GM12878 (cell line): ENCODE measurements at regions not wholly inside any gene's neighbourhood (a gene's known extent, or its start where the extent isn't known, plus 50 kb on each side); places are given as distances from the start of the nearest gene placed in this dataset.

Experiments used
- ATAC-seq: fragments of 200-7000 bp; cut with Tn5 transposase; 3 replicates; pipeline ENCODE4 v1.9.1; 2020; ENCODE audit warnings: mild to moderate bottlenecking, moderate library complexity
- BruUV-seq: library from RNA; stranded (reverse); fragments of 400-500 nt; replicated peaks from 2 replicates; lab custom pipeline; 2021; lab: Mats Ljungman, UMichigan
- CTCF ChIA-PET: fragments of 300-600 bp; sonication (Branson Sonifier 250); formaldehyde crosslinking; extraction: SDS; loops from one replicate; lab custom pipeline; 2021; ENCODE audit warnings: inconsistent platforms; lab: Yijun Ruan, JAX
- POLR2A ChIA-PET: fragments of 350-600 bp; formaldehyde crosslinking; extraction: SDS; loops from one replicate; lab custom pipeline; 2021; ENCODE audit warnings: inconsistent platforms; lab: Charles Lee
- RAD21 ChIA-PET: fragments of 300-600 bp; sonication (Branson Sonifier 250); formaldehyde crosslinking; loops from one replicate; lab custom pipeline; 2023; ENCODE audit warnings: antibody characterized with exemption; ENCODE audit not compliant: unreplicated experiment; lab: Charles Lee
- SMC1A ChIA-PET: fragments of 300-600 bp; sonication (Branson Sonifier 250); formaldehyde crosslinking; loops from one replicate; lab custom pipeline; 2023; ENCODE audit not compliant: unreplicated experiment, uncharacterized antibody; lab: Charles Lee
- DNase-seq: peaks from one replicate; pipeline ENCODE4 v3.0.0-alpha.2; 2011; ENCODE audit warnings: low read depth, low spot score
- FAIRE-seq: peaks from 3 replicates; lab custom pipeline; 2011; peaks lifted over from hg19 to GRCh38; lab: Jason Lieb, UNC
- H2AFZ ChIP-seq: 2 replicates; pipeline ENCODE4 v1.6.0; 2011; ENCODE audit warnings: low read depth, low read length, control low read depth; ENCODE audit not compliant: control insufficient read depth
- H3K27ac ChIP-seq: 2 replicates; pipeline ENCODE4 v1.5.1; 2011; ENCODE audit warnings: control low read depth; ENCODE audit not compliant: control insufficient read depth, insufficient read depth
- H3K27me3 ChIP-seq, 2 experiments: replicated peaks in 1 of 2; 2 replicates each; pipeline versions ENCODE4 v1.6.0 to v1.6.1; 2011; ENCODE audit warnings: low read length in 1 of 2; ENCODE audit not compliant: control insufficient read depth in 2 of 2, insufficient read depth in 2 of 2
- H3K36me3 ChIP-seq, 2 experiments: 2 replicates each; pipeline ENCODE4 v1.5.1; 2011; ENCODE audit warnings: low read length in 1 of 2; ENCODE audit not compliant: control insufficient read depth in 2 of 2, insufficient read depth in 2 of 2
- H3K4me1 ChIP-seq: 2 replicates; pipeline ENCODE4 v1.6.1; 2011; ENCODE audit warnings: mild to moderate bottlenecking, low read length, moderate library complexity, mixed read lengths; ENCODE audit not compliant: control insufficient read depth, insufficient read depth
- H3K4me2 ChIP-seq: 2 replicates; pipeline ENCODE4 v1.6.0; 2011; ENCODE audit warnings: control low read depth; ENCODE audit not compliant: control insufficient read depth, insufficient read depth
- H3K4me3 ChIP-seq: fragments of 200-600 bp; sonication (generic); 2 replicates; pipeline ENCODE4 v1.5.1; 2016
- H3K79me2 ChIP-seq: 2 replicates; pipeline ENCODE4 v1.6.0; 2011; ENCODE audit warnings: low read length; ENCODE audit not compliant: control insufficient read depth, insufficient read depth
- H3K9ac ChIP-seq: 2 replicates; pipeline ENCODE4 v1.8.0; 2011; ENCODE audit warnings: low read length, control low read depth, mixed read lengths; ENCODE audit not compliant: control insufficient read depth, insufficient read depth
- H3K9me3 ChIP-seq: replicated peaks from 3 replicates; pipeline ENCODE4 v1.5.1; 2011; ENCODE audit warnings: mild to moderate bottlenecking, low read length; ENCODE audit not compliant: control insufficient read depth, insufficient read depth
- H4K20me1 ChIP-seq: 2 replicates; pipeline ENCODE4 v1.6.0; 2011; ENCODE audit not compliant: control insufficient read depth, insufficient read depth
- ATF7 ChIP-seq: fragments of 450-650 bp; IDR thresholded peaks from 2 replicates; pipeline ENCODE4 v1.6.1; 2016; ENCODE audit warnings: low read depth, mild to moderate bottlenecking
- BHLHE40 ChIP-seq, 2 experiments: fragments of 450-650 bp in 1 of 2; IDR thresholded peaks; 2 replicates each; pipeline ENCODE4 v1.6.1; 2011 to 2017; ENCODE audit warnings: low read depth in 2 of 2, borderline replicate concordance in 1 of 2, improper control_type of control experiment in 1 of 2, low read length in 1 of 2, mild to moderate bottlenecking in 1 of 2
- CTCF ChIP-seq, 3 experiments: IDR thresholded peaks in 2 of 3; conservative IDR thresholded peaks in 1 of 3; 2 replicates each; pipeline ENCODE4 v1.5.1; 2011; ENCODE audit warnings: low read depth in 3 of 3, low read length in 3 of 3, mild to moderate bottlenecking in 3 of 3, control low read depth in 2 of 3, moderate library complexity in 2 of 3, inconsistent platforms in 1 of 3, mixed read lengths in 1 of 3; ENCODE audit not compliant: control insufficient read depth in 2 of 3, insufficient read depth in 1 of 3; ENCODE audit errors: extremely low read depth in 1 of 3
- EED ChIP-seq: sonication (generic); IDR thresholded peaks from 2 replicates; pipeline ENCODE4 v1.6.1; 2016; ENCODE audit warnings: antibody characterized with exemption, low read depth
- LARP7 ChIP-seq: fragments of 450-650 bp; IDR thresholded peaks from 2 replicates; pipeline ENCODE4 v1.6.1; 2017; ENCODE audit warnings: mild to moderate bottlenecking
- SP1 ChIP-seq: IDR thresholded peaks from one replicate; pipeline ENCODE4 v1.6.1; 2011; ENCODE audit warnings: low read depth, low read length
- SUPT20H ChIP-seq: IDR thresholded peaks from 2 replicates; pipeline ENCODE4 v1.6.1; 2011; ENCODE audit warnings: low read depth, mild to moderate bottlenecking, low read length, moderate library complexity, borderline replicate concordance; ENCODE audit not compliant: control insufficient read depth
- TARDBP ChIP-seq: IDR thresholded peaks from 2 replicates; pipeline ENCODE4 v1.6.1; 2016; ENCODE audit warnings: borderline replicate concordance
- ZNF217 ChIP-seq: fragments of 450-650 bp; IDR thresholded peaks from 2 replicates; pipeline ENCODE4 v1.6.1; 2017; ENCODE audit warnings: antibody characterized with exemption, mild to moderate bottlenecking
- WGBS: methylation state at CpG from one replicate; pipeline ENCODE4 v1.1.6; 2016; ENCODE audit warnings: low lambda C conversion rate; ENCODE audit not compliant: insufficient replicate concordance, insufficient coverage; ENCODE audit errors: missing lambda C conversion rate; 5-methylcytosine and 5-hydroxymethylcytosine counted together
- in situ Hi-C: fragments of 300-500 bp; cut with MboI; formaldehyde crosslinking; loops from 9 replicates; pipeline ENCODE4 v1.14.3; 2018; ENCODE audit warnings: mixed read lengths
- intact Hi-C: fragments of 100-400 bp; cut with micrococcal nuclease; formaldehyde crosslinking; loops from one replicate; pipeline ENCODE4 v1.14.2; 2022; ENCODE audit not compliant: unreplicated experiment
- TF ChIP-seq, protein P1 (sequence below): fragments of 450-650 bp; formaldehyde crosslinking; IDR thresholded peaks from 2 replicates; pipeline ENCODE4 v1.4.0; 2020; ENCODE audit warnings: mild to moderate bottlenecking, moderate library complexity
- TF ChIP-seq, protein P2 (sequence below): fragments of 450-650 bp; IDR thresholded peaks from 2 replicates; pipeline ENCODE4 v1.6.1; 2017; ENCODE audit warnings: low read depth, mild to moderate bottlenecking, moderate library complexity
- TF ChIP-seq, protein P3 (sequence below): IDR thresholded peaks from 2 replicates; pipeline ENCODE4 v1.6.1; 2012; ENCODE audit warnings: low read depth, low read length, improper control_type of control experiment

DNA sequence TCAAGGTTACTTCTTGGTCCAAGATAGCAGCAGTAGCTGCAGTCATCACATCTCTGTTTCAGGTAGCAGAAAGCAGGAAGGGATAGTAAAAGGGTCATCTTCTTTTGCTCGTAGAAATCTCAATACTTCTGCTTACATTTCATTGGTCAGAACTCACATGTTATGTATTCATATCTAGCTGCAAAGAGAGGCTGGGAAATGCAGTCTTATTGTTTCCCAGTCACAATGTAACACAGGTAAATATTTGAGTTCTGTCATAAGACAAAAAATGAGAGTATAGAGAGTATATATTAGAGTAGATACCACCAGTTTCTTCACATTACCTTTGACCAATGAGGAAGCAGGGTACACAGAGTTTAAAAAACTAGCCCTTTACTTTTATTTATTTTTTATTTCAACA lies 132.4 kb upstream of the ITGA6 start (continued):
- TF ChIP-seq, protein P1, sequence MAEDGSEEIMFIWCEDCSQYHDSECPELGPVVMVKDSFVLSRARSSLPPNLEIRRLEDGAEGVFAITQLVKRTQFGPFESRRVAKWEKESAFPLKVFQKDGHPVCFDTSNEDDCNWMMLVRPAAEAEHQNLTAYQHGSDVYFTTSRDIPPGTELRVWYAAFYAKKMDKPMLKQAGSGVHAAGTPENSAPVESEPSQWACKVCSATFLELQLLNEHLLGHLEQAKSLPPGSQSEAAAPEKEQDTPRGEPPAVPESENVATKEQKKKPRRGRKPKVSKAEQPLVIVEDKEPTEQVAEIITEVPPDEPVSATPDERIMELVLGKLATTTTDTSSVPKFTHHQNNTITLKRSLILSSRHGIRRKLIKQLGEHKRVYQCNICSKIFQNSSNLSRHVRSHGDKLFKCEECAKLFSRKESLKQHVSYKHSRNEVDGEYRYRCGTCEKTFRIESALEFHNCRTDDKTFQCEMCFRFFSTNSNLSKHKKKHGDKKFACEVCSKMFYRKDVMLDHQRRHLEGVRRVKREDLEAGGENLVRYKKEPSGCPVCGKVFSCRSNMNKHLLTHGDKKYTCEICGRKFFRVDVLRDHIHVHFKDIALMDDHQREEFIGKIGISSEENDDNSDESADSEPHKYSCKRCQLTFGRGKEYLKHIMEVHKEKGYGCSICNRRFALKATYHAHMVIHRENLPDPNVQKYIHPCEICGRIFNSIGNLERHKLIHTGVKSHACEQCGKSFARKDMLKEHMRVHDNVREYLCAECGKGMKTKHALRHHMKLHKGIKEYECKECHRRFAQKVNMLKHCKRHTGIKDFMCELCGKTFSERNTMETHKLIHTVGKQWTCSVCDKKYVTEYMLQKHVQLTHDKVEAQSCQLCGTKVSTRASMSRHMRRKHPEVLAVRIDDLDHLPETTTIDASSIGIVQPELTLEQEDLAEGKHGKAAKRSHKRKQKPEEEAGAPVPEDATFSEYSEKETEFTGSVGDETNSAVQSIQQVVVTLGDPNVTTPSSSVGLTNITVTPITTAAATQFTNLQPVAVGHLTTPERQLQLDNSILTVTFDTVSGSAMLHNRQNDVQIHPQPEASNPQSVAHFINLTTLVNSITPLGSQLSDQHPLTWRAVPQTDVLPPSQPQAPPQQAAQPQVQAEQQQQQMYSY (CRISPR knock-in tag): no peak
- TF ChIP-seq ATF7 (no peak), SUPT20H (no peak), EED (no peak)
- TF ChIP-seq, protein P2, sequence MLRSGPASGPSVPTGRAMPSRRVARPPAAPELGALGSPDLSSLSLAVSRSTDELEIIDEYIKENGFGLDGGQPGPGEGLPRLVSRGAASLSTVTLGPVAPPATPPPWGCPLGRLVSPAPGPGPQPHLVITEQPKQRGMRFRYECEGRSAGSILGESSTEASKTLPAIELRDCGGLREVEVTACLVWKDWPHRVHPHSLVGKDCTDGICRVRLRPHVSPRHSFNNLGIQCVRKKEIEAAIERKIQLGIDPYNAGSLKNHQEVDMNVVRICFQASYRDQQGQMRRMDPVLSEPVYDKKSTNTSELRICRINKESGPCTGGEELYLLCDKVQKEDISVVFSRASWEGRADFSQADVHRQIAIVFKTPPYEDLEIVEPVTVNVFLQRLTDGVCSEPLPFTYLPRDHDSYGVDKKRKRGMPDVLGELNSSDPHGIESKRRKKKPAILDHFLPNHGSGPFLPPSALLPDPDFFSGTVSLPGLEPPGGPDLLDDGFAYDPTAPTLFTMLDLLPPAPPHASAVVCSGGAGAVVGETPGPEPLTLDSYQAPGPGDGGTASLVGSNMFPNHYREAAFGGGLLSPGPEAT: no peak
- TF ChIP-seq, all 136 proteins: peak for 0

- Histone ChIP-seq H2AFZ (no peak overlapping the region), H4K20me1 (no peaks in the 10 kb centered on the region), H3K4me1 (no peaks in the 10 kb centered on the region), H3K9me3 (no peaks in the 10 kb centered on the region), H3K9ac (no peak overlapping the region), H3K27me3 (no peaks in the 10 kb centered on the region; a peak in 1 of 4 replicates), H3K27ac (no peak overlapping the region), H3K36me3 (no peaks in the 10 kb centered on the region), H3K4me2 (no peak overlapping the region), H3K4me3 (no peak overlapping the region), H3K79me2 (no peaks in the 10 kb centered on the region)
- ChIA-PET POLR2A (no interaction called here), SMC1A (interaction anchor here (0.6 kb wide), 1 partner anchor 123 kb away, joined by 3 read pairs; no protein-coding TSS in a partner anchor), RAD21 (no interaction called here), CTCF (interaction anchor here (0.6 kb wide), 1 partner anchor 50 kb away, joined by 3 read pairs; no protein-coding TSS in a partner anchor)
- in situ Hi-C loops (no loop called here), intact Hi-C loops (no loop called here)
- DNase-seq: no peak
- ATAC-seq: no peak
- no TSS peak for BruUV-seq
- FAIRE-seq: no peak
- 13% methylated on average over 4 of the region's 4 CpGs for WGBS
- no peak for TF ChIP-seq BHLHE40 (IDR thresholded peaks at IDR 0.05; ENCODE audit: borderline replicate concordance in 1 of 2, low read depth in 2 of 2, low read length in 1 of 2)
- no peak for TF ChIP-seq CTCF (IDR thresholded peaks at IDR 0.05 in 2 of 3, conservative IDR thresholded peaks at IDR 0.05 in 1 of 3; ENCODE audit: control insufficient read depth in 2 of 3, extremely low read depth in 1 of 3, insufficient read depth in 1 of 3, low read depth in 3 of 3, low read length in 3 of 3)
- no peak for TF ChIP-seq LARP7
- no peak for TF ChIP-seq ZNF217
- TF ChIP-seq, protein P2: no peak
- no peak for TF ChIP-seq SUPT20H
- TF ChIP-seq TARDBP: no peak
- TF ChIP-seq, protein P3, sequence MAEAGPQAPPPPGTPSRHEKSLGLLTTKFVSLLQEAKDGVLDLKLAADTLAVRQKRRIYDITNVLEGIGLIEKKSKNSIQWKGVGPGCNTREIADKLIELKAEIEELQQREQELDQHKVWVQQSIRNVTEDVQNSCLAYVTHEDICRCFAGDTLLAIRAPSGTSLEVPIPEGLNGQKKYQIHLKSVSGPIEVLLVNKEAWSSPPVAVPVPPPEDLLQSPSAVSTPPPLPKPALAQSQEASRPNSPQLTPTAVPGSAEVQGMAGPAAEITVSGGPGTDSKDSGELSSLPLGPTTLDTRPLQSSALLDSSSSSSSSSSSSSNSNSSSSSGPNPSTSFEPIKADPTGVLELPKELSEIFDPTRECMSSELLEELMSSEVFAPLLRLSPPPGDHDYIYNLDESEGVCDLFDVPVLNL: no peak
- no peak for TF ChIP-seq SP1
These were observed 131.7 kb upstream of the ITGA6 start for GRCh38 chr2:172295677-172296076.
